ENCODE measurements at regions not wholly inside any gene's neighbourhood (a gene's known extent, or its start where the extent isn't known, plus 50 kb on each side); places are given as distances from the start of the nearest gene placed in this dataset.
"Not testable (repeated sequence)": the region's sequence is repeated elsewhere in the genome, so short reads cannot be mapped to it uniquely, and the experiment has no call there.

GRCh38 chr16:35170061-35170460 is 1710.6 kb downstream of the TP53TG3F start:
- not testable (repeated sequence) for DNase-seq (ENCODE audit: low read depth)

DNA sequence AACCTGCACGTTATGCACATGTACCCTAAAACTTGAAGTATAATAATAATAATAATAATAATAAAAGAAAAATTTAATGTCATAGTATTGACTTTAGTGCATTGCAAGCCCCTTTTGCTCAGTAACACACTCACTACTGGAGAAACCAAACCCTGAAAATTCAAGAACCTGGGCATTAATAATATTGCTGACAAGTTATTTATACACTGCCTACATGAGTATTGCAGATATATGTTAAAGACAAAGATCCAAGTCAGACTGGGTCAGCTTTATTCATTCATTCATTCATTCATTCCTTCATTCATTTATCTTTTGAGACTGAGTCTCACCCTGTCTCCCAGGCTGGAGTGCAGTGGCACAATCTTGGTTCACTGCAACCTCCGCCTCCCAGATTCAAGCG is 1711.2 kb downstream of the TP53TG3F start:
- no peak for DNase-seq (ENCODE audit: low read depth)

DNA sequence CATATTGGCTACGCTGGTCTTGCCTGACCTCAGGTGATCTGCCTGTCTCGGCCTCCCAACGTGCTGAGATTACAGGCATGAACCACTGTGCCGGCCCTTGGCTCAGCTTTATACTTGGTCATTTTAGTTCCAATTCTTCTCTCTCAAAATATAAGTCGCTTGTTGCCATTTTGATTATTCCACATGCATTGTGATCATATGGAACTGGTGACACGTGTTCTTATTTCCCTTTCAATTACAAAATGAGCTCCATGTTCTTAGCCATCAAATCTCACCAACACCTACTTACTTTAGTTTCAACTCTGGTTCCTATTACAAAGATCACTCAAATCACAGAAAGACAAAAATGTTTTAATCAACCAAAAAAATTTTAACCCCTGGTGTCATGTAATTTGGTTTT is 1711.7 kb downstream of the TP53TG3F start:
- DNase-seq (ENCODE audit: low read depth) = no peak

DNA sequence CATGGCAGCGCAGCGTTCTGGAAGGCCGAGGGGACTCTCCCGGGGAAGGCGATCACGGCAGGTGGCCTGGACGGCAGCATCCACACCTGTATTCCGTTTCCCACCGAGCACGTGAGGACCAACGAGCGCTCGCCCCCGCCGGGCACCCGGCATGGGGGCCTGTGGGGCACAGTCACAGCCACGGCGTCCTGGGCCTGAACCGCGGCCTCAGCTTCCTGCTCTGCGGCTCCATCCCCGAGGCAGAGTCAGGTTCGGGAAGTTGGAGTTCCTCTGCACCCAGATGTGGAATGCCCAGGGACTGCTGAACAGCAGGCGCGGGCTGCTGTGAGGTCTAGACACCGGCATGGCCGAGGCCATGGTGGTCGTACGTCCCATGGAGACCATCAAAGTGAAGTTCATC is 1713.9 kb downstream of the TP53TG3F start:
- DNase-seq (ENCODE audit: low read depth) = no peak

DNA sequence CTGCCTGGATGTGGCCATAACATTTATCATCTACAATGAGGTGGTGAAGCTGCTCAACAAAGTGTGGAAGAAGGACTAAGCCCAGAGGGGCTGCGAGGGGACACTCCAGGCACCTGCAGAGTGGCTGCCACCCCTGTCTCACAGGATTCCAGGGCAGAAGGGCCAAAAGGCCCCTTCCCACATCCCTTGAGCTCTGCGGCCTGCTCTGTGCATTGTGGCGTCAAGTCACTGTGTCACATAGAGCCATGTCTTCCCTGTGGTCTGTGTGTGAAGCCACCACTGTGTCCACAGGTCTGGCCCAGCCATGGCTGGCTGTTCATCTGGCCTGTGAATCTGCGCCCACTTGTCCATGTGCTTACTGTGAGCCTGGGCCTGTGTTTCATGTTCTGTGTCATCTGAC is 1714.6 kb downstream of the TP53TG3F start:
- no peak for DNase-seq (ENCODE audit: low read depth)

DNA sequence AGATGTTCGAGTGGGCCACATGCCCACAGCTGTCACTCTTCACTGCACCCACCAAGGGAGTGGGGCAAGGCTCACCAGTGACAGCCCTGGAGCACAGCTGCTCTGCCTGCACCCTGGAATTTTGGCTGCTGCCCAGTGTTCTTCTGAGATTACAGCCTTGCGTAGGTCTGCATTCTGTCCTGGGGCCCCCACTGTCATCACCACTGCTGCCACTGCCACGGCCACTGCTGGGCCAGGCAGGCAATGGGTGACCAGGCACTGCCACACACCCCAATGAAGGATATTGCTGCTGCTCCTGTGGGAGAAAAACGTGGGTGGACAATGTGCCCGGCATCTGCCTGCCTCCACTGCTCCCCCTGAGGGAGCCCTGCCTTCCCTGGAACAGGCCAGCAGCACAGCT is 1717.0 kb downstream of the TP53TG3F start:
- DNase-seq (ENCODE audit: low read depth) = no peak

GRCh38 chr16:35177851-35178250 is 1718.4 kb downstream of the TP53TG3F start:
- no peak for DNase-seq (ENCODE audit: low read depth)

- no peak for DNase-seq (ENCODE audit: low read depth)
Measured at GRCh38 chr16:35180970-35181369, 1721.6 kb downstream of the TP53TG3F start.

GRCh38 chr16:35181422-35182030 is 1722.1 kb downstream of the TP53TG3F start:
- no peak for DNase-seq (ENCODE audit: low read depth)

DNA sequence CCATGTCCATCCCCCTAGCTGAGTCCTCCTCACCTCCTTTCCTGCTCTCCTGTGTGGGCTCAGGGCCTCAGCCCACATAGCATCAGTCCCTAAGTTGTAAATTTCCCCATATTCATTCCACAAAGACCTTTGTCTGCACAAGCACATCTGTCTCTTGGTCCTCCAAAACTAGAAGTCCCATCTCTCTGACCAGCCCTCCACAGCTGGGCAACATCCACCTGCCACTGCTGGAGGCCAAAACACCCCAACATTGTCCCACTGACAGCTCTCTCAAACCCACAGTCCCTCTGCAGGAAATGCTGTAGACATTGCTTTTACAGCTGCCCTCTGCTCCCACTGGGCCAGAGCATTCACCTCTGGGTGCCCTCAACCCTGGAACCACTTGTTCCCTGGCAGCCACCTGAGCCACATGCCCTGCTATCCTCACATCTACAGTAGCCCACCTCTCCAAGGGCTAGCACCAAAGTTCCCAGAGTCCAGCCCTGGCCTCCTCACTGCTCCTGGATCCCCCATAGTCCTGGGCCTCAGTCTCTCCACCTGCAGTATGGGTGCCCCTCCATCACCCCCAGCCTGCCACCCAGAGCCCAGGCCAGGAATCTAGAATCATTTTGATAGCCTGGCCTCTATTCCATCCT is 1722.7 kb downstream of the TP53TG3F start:
- DNase-seq (ENCODE audit: low read depth) = no peak

GRCh38 chr16:35182943-35183550 is 1723.6 kb downstream of the TP53TG3F start:
- DNase-seq (ENCODE audit: low read depth) = no peak

DNA sequence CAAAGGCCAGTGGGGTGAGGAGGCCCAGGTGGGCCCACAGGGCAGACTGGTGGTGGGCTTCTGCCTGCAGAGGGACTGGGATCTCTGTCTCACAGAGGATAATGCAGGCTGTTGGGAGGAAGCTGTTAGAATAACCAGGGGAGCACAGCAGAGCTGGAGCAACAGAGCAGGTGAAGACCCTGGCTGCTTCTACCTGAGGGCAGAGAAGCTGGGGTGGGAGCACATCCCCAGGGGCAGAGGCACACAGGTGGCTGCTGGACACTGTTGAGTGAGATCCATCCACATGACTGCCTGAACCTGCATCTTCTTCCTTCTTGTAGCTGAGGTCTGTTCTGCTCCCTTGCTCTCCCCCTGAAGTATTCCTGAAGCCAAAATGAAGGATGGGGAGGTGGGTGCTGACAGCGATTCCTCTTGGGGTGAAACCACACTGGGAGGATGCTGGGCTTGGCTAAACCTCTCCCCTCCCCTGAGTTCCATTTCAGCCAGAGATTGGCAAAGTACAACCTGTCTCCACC is 1725.0 kb downstream of the TP53TG3F start:
- DNase-seq (ENCODE audit: low read depth) = no peak

GRCh38 chr16:35185366-35186044 is 1726.1 kb downstream of the TP53TG3F start:
- DNase-seq (ENCODE audit: low read depth) = no peak

- no peak for DNase-seq (ENCODE audit: low read depth)
Measured at GRCh38 chr16:35186045-35186759, 1726.8 kb downstream of the TP53TG3F start.

DNA sequence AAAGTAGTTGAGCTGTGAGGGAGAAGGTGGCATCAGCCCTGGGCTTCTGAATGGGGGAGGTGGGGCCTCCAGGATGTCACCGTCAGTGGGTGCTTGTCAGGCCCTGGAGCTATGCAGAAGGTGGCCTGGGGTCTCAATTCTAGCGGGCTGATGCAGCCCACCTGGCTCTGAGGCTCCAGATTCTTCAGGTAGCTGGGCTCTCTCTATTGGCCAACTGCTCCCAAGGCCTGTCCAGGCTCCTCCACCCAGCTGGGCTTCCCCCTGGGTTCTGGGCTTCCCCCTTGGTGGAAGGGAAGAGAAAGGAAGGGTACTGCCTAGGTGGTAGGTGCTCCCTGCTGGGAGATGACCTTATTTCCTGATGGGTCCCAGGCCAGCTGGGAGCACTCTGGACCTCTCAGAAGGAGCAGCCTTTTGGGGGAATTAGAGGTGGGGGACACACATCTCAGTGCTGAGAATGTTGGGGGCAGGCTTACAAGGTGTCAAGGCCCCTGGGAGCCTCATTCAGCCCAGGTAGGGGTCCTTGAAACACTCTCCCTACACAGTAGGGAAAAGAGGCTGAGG is 1728.3 kb downstream of the TP53TG3F start:
- no peak for DNase-seq (ENCODE audit: low read depth)

DNA sequence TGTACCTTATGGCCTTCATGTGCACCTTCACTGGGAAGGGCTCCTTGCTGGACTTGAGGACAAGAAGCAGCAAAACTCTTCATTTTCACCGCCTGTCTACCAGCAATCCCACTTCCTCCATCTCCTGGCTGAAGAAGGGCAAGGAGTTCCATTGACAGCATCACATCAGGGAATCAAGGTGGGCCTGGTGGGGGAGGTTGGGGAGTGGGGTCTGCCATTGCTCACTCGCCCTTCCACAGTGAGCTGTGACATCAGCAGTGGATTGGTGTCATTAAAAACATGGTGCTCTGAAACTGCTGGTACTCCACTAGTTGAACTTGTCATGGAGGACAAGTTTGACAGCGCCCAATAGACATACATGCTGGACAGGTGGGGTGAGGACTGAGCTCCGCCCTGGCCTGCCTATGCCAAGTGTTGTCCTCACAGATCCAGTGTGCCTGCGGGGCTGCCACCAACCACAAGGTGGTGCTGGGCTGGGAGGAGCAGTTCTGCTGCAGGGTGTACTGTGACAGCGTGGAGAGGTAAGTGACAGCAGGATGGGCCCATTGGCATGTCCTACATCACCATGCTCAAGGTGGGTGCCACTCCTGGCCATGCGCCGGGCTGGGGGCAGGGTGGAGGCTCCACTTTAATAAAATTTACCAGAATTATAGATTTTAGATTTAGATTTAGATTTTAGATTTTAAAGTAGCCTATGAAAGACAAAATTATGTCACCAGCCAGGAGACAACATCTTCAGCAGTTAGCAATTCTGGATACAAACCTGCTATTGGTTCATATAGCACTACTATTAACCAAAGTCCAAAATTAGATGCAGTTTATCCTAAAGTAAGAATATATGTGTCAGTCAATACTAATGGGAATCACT is 1729.1 kb downstream of the TP53TG3F start:
- DNase-seq (ENCODE audit: low read depth) = no peak

- DNase-seq (ENCODE audit: low read depth) = no peak
Measured at GRCh38 chr16:35192993-35193392, 1733.6 kb downstream of the TP53TG3F start.

- DNase-seq (ENCODE audit: low read depth) = no peak
Measured at GRCh38 chr16:35193956-35194355, 1734.5 kb downstream of the TP53TG3F start.

DNA sequence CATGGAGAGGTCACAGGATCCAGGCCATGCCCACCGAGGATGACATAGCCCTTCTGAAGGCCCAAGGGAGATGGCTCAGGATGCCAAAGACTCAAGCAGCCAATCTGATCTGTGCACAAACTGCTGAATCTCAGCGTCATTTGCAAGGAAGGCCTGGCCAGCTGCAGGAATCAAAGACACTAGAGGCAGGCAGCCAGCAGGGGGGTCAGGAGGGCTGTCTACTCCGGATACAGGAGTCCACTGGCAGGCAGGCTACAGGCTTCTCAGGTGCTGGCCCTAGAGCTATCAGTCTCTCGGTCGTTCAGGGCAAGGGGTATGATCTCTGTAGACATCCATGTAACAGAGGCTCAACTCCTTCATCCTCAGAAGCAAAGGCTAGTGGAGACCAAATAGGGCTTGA is 1735.3 kb downstream of the TP53TG3F start:
- DNase-seq (ENCODE audit: low read depth) = no peak

GRCh38 chr16:35195173-35195863 is 1735.9 kb downstream of the TP53TG3F start:
- DNase-seq (ENCODE audit: low read depth) = no peak

All from RPMI7951 (cell line).